NT2/D1 (cell line): ENCODE measurements at regions not wholly inside any gene's neighbourhood (a gene's known extent, or its start where the extent isn't known, plus 50 kb on each side); places are given as distances from the start of the nearest gene placed in this dataset.

Source experiments
- SUZ12 ChIP-seq: IDR thresholded peaks from 2 replicates; pipeline ENCODE4 v1.6.1; 2011; ENCODE audit not compliant: insufficient read length, insufficient read depth; ENCODE audit errors: extremely low read depth
- YY1 ChIP-seq: IDR thresholded peaks from 2 replicates; pipeline ENCODE4 v1.6.1; 2011; ENCODE audit not compliant: insufficient read length, insufficient read depth
- ZNF274 ChIP-seq: IDR thresholded peaks from 2 replicates; pipeline ENCODE4 v1.6.1; 2011; ENCODE audit warnings: mild to moderate bottlenecking, low read depth, low read length

GRCh38 chr5:24864244-24864643, 219.5 kb upstream of the CDH10 start:
- TF ChIP-seq YY1 (no peak), ZNF274 (no peak), SUZ12 (no peak)
